ENCODE measurements at regions not wholly inside any gene's neighbourhood (a gene's known extent, or its start where the extent isn't known, plus 50 kb on each side); places are given as distances from the start of the nearest gene placed in this dataset.
"Not testable (repeated sequence)": the region's sequence is repeated elsewhere in the genome, so short reads cannot be mapped to it uniquely, and the experiment has no call there.

DNA sequence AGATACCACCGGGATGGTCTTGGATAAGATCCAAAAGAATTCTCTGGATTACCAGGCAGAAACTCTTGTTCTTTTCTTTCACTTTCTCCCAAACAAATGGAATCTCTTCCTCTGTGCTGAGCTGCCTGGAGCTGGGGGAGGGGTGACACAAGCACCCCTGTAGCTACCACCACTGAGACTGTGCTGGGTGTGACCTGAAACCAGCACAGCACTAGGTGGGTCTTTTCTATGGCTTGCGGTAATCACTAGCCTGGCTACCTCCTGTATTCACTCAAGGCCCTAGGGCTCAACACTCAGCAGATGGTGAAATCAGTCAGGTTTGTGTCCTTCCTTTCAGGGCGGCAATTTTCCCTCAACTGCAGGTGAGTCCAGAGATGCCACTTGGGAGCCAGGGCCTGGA lies 122.4 kb upstream of the CENPW start:
- no peak for DNase-seq (ENCODE audit: low spot score in 2 of 2)
- Histone ChIP-seq H3K27ac (no peak overlapping the region), H3K4me1 (no peaks in the 10 kb centered on the region), H3K36me3 (no peaks in the 10 kb centered on the region), H3K4me3 (no peak overlapping the region), H3K9me3 (no peaks in the 10 kb centered on the region), H3K27me3 (no peaks in the 10 kb centered on the region)
- TF ChIP-seq, protein P1, sequence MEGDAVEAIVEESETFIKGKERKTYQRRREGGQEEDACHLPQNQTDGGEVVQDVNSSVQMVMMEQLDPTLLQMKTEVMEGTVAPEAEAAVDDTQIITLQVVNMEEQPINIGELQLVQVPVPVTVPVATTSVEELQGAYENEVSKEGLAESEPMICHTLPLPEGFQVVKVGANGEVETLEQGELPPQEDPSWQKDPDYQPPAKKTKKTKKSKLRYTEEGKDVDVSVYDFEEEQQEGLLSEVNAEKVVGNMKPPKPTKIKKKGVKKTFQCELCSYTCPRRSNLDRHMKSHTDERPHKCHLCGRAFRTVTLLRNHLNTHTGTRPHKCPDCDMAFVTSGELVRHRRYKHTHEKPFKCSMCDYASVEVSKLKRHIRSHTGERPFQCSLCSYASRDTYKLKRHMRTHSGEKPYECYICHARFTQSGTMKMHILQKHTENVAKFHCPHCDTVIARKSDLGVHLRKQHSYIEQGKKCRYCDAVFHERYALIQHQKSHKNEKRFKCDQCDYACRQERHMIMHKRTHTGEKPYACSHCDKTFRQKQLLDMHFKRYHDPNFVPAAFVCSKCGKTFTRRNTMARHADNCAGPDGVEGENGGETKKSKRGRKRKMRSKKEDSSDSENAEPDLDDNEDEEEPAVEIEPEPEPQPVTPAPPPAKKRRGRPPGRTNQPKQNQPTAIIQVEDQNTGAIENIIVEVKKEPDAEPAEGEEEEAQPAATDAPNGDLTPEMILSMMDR (IDR thresholded peaks at IDR 0.05): no peak
- intact Hi-C loops (cut with DNase I): no loop called here

- H3K27me3 ChIP-seq; H3K4me1 ChIP-seq; DNase-seq (ENCODE audit: low spot score in 2 of 2); H3K27ac ChIP-seq; H3K4me3 ChIP-seq; H3K36me3 ChIP-seq; H3K9me3 ChIP-seq; intact Hi-C loops (cut with DNase I): not testable (repeated sequence)
Observed at GRCh38 chr6:126220901-126221300, 119.0 kb upstream of the CENPW start.

- no peak for DNase-seq (ENCODE audit: low spot score in 2 of 2)
- Histone ChIP-seq H3K27ac (no peak overlapping the region), H3K4me1 (no peaks in the 10 kb centered on the region), H3K9me3 (no peaks in the 10 kb centered on the region), H3K36me3 (no peaks in the 10 kb centered on the region), H3K4me3 (no peak overlapping the region), H3K27me3 (no peaks in the 10 kb centered on the region)
- intact Hi-C loops (cut with DNase I): no loop called here
- TF ChIP-seq, protein P1 (IDR thresholded peaks at IDR 0.05): no peak
Observed at GRCh38 chr6:126227833-126228702, 111.8 kb upstream of the CENPW start.

- TF ChIP-seq, protein P1 (IDR thresholded peaks at IDR 0.05): no peak
- intact Hi-C loops (cut with DNase I): no loop called here
- H3K4me3 ChIP-seq: no peak overlapping the region
Observed at GRCh38 chr6:126232671-126233070, 107.2 kb upstream of the CENPW start.

GRCh38 chr6:126233192-126233591 lies 106.7 kb upstream of the CENPW start:
- TF ChIP-seq, protein P1 (IDR thresholded peaks at IDR 0.05): no peak
- intact Hi-C loops (cut with DNase I): no loop called here
- H3K27me3 ChIP-seq: no peaks in the 10 kb centered on the region
- no peaks in the 10 kb centered on the region for H3K4me1 ChIP-seq
- no peaks in the 10 kb centered on the region for H3K9me3 ChIP-seq
- no peak overlapping the region for H3K4me3 ChIP-seq
- no peak overlapping the region for H3K27ac ChIP-seq
- no peaks in the 10 kb centered on the region for H3K36me3 ChIP-seq
- no peak for DNase-seq (ENCODE audit: low spot score in 2 of 2)

More at GRCh38 chr6:126232671-126233070, 107.2 kb upstream of the CENPW start:
- Histone ChIP-seq H3K27me3 (no peaks in the 10 kb centered on the region), H3K4me1 (no peaks in the 10 kb centered on the region), H3K9me3 (no peaks in the 10 kb centered on the region), H3K27ac (no peak overlapping the region), H3K36me3 (no peaks in the 10 kb centered on the region)
- DNase-seq (ENCODE audit: low spot score in 2 of 2): no peak

DNA sequence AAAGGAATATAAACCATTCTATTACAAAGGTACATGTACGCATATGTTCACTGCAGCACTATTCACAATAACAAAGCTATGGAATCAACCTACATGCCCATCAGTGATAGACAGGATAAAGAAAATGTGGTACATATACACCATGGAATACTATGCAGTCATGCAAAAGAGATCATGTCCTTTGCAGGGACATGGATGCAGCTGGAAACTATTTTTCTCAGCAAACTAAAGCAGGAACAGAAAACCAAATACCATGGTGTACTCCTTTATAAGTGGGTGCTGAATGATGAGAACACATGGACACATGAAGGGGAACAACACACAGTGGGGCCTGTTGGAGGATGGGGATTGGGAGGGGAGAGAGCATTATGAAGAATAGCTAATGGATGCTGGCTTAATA lies 104.6 kb upstream of the CENPW start:
- H3K27ac ChIP-seq: no peak overlapping the region
- H3K27me3 ChIP-seq: no peaks in the 10 kb centered on the region
- no peak overlapping the region for H3K4me3 ChIP-seq
- peaks cover 0 to under 1% of the 10 kb centered on the region in 2 donors for H3K9me3 ChIP-seq
- H3K36me3 ChIP-seq: no peaks in the 10 kb centered on the region
- DNase-seq (ENCODE audit: low spot score in 2 of 2): no peak
- intact Hi-C loops (cut with DNase I): no loop called here
- TF ChIP-seq, protein P1 (IDR thresholded peaks at IDR 0.05): no peak
- no peaks in the 10 kb centered on the region for H3K4me1 ChIP-seq
